ENCODE measurements at regions not wholly inside any gene's neighbourhood (a gene's known extent, or its start where the extent isn't known, plus 50 kb on each side); places are given as distances from the start of the nearest gene placed in this dataset.

- intact Hi-C loops (cut with DNase I): loop anchor here (2.0 kb wide), 1 partner anchor 1075 kb away; the partner anchor contains the start of gene ALG10
- Histone ChIP-seq H3K4me3 (no peak overlapping the region), H3K27me3 (replicated peaks; ENCODE audit: insufficient read depth) (no peaks in the 10 kb centered on the region), H3K9me3 (no peaks in the 10 kb centered on the region), H3K36me3 (no peaks in the 10 kb centered on the region), H3K27ac (no peak overlapping the region), H3K4me1 (replicated peaks) (no peaks in the 10 kb centered on the region)
- 76% methylated on average over 4 of the region's 4 CpGs for WGBS
- DNase-seq (ENCODE audit: low spot score): no peak
- TF ChIP-seq POLR2A (IDR thresholded peaks at IDR 0.05) (no peak), CTCF (IDR thresholded peaks at IDR 0.05) (peak in 2 of 4 experiments; percentile 31 to 32), POLR2AphosphoS5 (IDR thresholded peaks at IDR 0.05) (no peak)
These were observed 50.9 kb upstream of the PKP2 start for GRCh38 chr12:32947206-32948067.

- Histone ChIP-seq H3K27ac (no peak overlapping the region), H3K36me3 (no peaks in the 10 kb centered on the region), H3K4me1 (replicated peaks) (no peaks in the 10 kb centered on the region), H3K9me3 (no peaks in the 10 kb centered on the region), H3K27me3 (replicated peaks; ENCODE audit: insufficient read depth) (no peaks in the 10 kb centered on the region), H3K4me3 (no peak overlapping the region)
- 67% methylated on average over 6 of the region's 6 CpGs for WGBS
- intact Hi-C loops (cut with DNase I): loop anchor here (2.0 kb wide), 1 partner anchor 1076 kb away; the partner anchor contains the start of gene ALG10
- DNase-seq (ENCODE audit: low spot score): no peak
- TF ChIP-seq POLR2AphosphoS5 (IDR thresholded peaks at IDR 0.05) (no peak), POLR2A (IDR thresholded peaks at IDR 0.05) (no peak), CTCF (IDR thresholded peaks at IDR 0.05) (no peak)
These were observed 50.0 kb upstream of the PKP2 start for GRCh38 chr12:32946504-32947131.

Data from prostate gland (tissue), 2 donors.